ENCODE measurements at regions not wholly inside any gene's neighbourhood (a gene's known extent, or its start where the extent isn't known, plus 50 kb on each side); places are given as distances from the start of the nearest gene placed in this dataset.

- FAIRE-seq (no peak), DNase-seq (ENCODE audit: insufficient read length, low spot score) (no peak)
- TF ChIP-seq POU2F2 (IDR thresholded peaks at IDR 0.05; ENCODE audit: low read depth, low read length) = no peak
- no peak for TF ChIP-seq POLR2A (IDR thresholded peaks at IDR 0.05; ENCODE audit: low read depth, low read length)
- no peak for TF ChIP-seq POLR2AphosphoS5 (IDR thresholded peaks at IDR 0.05; ENCODE audit: low read depth, low read length)
- no peak for TF ChIP-seq TAF1 (IDR thresholded peaks at IDR 0.05; ENCODE audit: low read depth, low read length)
These were observed 176.2 kb upstream of the DMRT1 start for GRCh38 chr9:665296-665695.

DNA sequence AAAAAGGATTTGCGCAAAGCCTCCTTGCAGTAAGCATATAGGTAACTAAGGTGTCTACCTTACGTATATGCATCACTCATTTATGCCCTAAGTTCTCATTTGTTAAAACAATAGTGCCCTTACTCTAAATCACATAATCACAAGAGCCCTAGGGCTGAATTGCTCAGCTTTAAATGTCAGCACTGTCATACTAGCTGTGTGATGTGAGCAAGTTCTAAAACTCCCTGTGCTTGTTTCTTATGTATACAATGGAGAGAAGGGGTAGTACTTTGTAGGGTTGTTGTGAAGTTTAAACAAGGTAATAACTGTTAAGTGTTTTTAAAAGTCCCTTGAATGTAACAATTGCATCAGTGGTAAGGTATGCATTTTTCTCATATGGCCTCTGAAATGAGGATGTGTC lies 169.5 kb upstream of the DMRT1 start:
- FAIRE-seq (no peak), DNase-seq (ENCODE audit: insufficient read length, low spot score) (no peak)
- TF ChIP-seq POU2F2 (IDR thresholded peaks at IDR 0.05; ENCODE audit: low read depth, low read length) = no peak
- no peak for TF ChIP-seq SPI1 (IDR thresholded peaks at IDR 0.05; ENCODE audit: low read depth, low read length)
- no peak for TF ChIP-seq POLR2A (IDR thresholded peaks at IDR 0.05; ENCODE audit: low read depth, low read length)
- no peak for TF ChIP-seq TAF1 (IDR thresholded peaks at IDR 0.05; ENCODE audit: low read depth, low read length)
- TF ChIP-seq PAX5 (IDR thresholded peaks at IDR 0.05; ENCODE audit: insufficient read depth, low read length, severe bottlenecking) = no peak
- TF ChIP-seq POLR2AphosphoS5 (IDR thresholded peaks at IDR 0.05; ENCODE audit: low read depth, low read length) = no peak

GRCh38 chr9:672851-673250 lies 168.6 kb upstream of the DMRT1 start:
- FAIRE-seq = no peak
- TF ChIP-seq PAX5 (IDR thresholded peaks at IDR 0.05; ENCODE audit: insufficient read depth, low read length, severe bottlenecking) = no peak
- DNase-seq (ENCODE audit: insufficient read length, low spot score) = no peak

DNA sequence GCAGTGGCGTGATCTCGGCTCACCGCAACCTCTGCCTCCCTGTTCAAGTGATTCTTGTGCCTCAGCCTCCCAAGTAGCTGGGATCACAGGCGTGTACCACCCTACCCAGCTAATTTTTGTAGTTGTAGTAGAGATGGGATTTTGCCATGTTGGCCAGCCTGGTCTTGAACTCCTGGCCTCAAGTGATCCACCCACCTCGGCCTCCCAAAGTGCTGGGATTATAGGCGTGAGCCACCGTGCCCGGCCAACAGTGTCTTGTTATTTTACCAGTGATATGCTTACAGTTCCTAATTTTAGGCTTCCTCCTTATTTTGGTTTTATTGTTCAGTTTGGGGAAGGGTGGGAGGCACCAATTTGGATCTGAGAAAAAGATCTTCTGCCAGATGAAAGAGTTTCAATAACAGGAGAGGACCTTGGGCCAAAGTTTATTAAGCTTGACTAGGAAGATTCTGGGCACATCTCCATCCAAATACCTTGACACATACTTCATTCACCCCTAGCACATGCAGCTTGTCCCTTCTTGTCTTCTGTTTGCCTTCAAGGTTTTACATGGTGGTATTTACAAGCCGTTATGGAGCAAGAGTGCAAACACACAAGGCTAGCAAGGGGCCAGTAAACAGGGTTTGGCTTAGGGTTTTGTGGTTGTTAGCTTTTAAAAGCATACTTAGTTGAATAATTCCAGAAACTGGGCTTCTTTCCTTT lies 168.1 kb upstream of the DMRT1 start:
- no peak for DNase-seq (ENCODE audit: insufficient read length, low spot score)
- TF ChIP-seq SPI1 (IDR thresholded peaks at IDR 0.05; ENCODE audit: low read depth, low read length) = no peak
- no peak for TF ChIP-seq POLR2AphosphoS5 (IDR thresholded peaks at IDR 0.05; ENCODE audit: low read depth, low read length)
- TF ChIP-seq PAX5 (IDR thresholded peaks at IDR 0.05; ENCODE audit: insufficient read depth, low read length, severe bottlenecking) = no peak
- TF ChIP-seq POLR2A (IDR thresholded peaks at IDR 0.05; ENCODE audit: low read depth, low read length) = no peak
- no peak for TF ChIP-seq TAF1 (IDR thresholded peaks at IDR 0.05; ENCODE audit: low read depth, low read length)
- TF ChIP-seq POU2F2 (IDR thresholded peaks at IDR 0.05; ENCODE audit: low read depth, low read length) = no peak
- FAIRE-seq = no peak

DNA sequence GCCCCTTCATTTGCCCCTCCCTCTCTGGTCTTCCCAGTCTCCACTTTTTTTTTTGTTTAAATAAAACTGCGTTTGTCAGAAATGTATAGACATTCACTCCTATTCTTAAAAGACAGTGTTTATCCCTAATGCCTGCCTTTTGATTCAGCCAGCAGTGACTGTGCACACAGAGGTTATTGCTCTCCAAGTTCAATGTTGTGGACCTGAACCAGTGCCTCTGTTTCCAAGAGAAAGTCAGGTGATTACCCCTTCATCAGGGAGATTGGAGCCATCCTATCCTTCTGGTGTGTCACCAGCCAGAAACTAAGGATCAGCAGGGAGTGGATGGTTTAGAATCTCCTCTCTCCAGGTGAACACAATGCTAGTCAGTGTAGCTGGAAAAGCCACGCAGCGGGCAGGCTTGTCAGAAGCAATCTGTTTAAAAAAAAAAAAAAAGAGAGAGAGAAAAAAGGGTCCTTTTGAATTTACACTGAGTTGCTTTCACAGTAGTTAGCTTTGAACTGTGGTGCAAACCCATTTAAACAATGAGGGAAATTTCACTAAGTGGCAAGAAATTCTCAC lies 167.5 kb upstream of the DMRT1 start:
- TF ChIP-seq PAX5 (IDR thresholded peaks at IDR 0.05; ENCODE audit: insufficient read depth, low read length, severe bottlenecking) = no peak
- no peak for TF ChIP-seq TAF1 (IDR thresholded peaks at IDR 0.05; ENCODE audit: low read depth, low read length)
- TF ChIP-seq POLR2AphosphoS5 (IDR thresholded peaks at IDR 0.05; ENCODE audit: low read depth, low read length) = no peak
- no peak for TF ChIP-seq POLR2A (IDR thresholded peaks at IDR 0.05; ENCODE audit: low read depth, low read length)
- TF ChIP-seq POU2F2 (IDR thresholded peaks at IDR 0.05; ENCODE audit: low read depth, low read length) = no peak
- TF ChIP-seq SPI1 (IDR thresholded peaks at IDR 0.05; ENCODE audit: low read depth, low read length) = no peak
- FAIRE-seq (no peak), DNase-seq (ENCODE audit: insufficient read length, low spot score) (no peak)

DNA sequence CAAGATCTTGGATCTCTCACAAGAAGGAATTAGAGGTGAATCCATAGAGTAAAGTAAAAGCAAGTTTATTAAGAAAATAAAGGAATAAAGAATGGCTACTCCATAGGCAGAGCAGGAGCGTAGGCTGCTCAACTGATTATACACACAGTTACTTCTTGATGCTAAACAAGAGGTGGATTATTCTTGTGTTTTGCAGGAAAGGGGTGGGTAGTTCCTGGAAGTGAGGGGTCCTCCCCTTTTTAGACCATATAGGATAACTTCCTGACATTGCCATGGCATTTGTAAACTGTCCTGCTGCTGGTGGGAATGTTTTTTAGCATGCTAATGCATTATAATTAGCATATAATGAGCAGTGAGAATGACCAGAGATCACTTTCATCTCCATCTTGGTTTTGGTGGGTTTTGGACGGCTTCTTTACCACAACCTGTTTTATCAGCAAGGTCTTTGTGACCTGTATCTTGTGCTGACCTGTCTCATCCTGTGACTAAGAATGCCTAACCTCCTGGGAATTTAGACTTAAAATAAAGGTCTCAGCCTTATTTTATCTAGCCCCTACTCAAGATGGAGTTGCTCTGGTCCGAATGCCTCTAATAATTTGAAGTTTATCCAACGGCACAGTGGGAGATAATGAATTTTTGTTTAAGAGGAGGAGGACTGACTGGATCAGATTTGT lies 165.7 kb upstream of the DMRT1 start:
- DNase-seq (ENCODE audit: insufficient read length, low spot score) (no peak), FAIRE-seq (no peak)
- TF ChIP-seq POU2F2 (IDR thresholded peaks at IDR 0.05; ENCODE audit: low read depth, low read length) (no peak), POLR2A (IDR thresholded peaks at IDR 0.05; ENCODE audit: low read depth, low read length) (no peak), PAX5 (IDR thresholded peaks at IDR 0.05; ENCODE audit: insufficient read depth, low read length, severe bottlenecking) (no peak), POLR2AphosphoS5 (IDR thresholded peaks at IDR 0.05; ENCODE audit: low read depth, low read length) (no peak), TAF1 (IDR thresholded peaks at IDR 0.05; ENCODE audit: low read depth, low read length) (no peak), SPI1 (IDR thresholded peaks at IDR 0.05; ENCODE audit: low read depth, low read length) (no peak)

DNA sequence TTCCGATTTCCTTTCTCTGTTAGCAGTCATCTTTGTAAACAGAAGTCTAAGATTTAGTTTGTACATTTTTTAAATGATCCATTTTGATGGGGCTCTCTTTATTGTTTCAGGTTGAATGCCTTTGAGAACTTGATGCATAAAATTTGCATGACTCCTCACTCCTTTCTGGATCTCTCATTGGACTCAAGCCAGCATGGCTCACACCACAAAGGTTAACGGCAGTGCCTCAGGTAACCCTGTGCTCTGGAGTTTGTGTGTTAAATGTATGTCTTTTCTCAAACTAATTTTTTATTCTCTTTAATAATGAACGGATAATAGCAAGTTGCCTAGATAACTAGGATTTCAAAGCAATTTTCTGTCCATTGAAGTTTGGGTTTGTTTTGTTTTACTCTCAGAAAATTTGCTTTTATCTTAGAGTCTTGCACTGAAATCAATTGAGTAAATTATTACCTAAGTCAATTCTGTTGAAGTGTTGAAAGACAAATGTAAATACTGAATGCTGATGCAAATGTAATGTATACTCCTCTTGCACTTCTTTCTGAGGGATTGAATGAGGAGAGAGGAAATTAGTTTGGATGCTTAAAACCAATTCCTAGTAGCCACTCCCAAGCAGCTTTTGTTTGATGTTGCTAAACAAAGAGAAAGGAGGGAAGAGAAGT lies 164.6 kb upstream of the DMRT1 start:
- FAIRE-seq (no peak), DNase-seq (ENCODE audit: insufficient read length, low spot score) (no peak)
- TF ChIP-seq POLR2A (IDR thresholded peaks at IDR 0.05; ENCODE audit: low read depth, low read length) (no peak), POLR2AphosphoS5 (IDR thresholded peaks at IDR 0.05; ENCODE audit: low read depth, low read length) (no peak), POU2F2 (IDR thresholded peaks at IDR 0.05; ENCODE audit: low read depth, low read length) (no peak)

GRCh38 chr9:677461-678097 lies 163.9 kb upstream of the DMRT1 start:
- no peak for FAIRE-seq
- TF ChIP-seq PAX5 (IDR thresholded peaks at IDR 0.05; ENCODE audit: insufficient read depth, low read length, severe bottlenecking) (no peak), POLR2AphosphoS5 (IDR thresholded peaks at IDR 0.05; ENCODE audit: low read depth, low read length) (no peak), SPI1 (IDR thresholded peaks at IDR 0.05; ENCODE audit: low read depth, low read length) (no peak), TAF1 (IDR thresholded peaks at IDR 0.05; ENCODE audit: low read depth, low read length) (no peak), POLR2A (IDR thresholded peaks at IDR 0.05; ENCODE audit: low read depth, low read length) (no peak), POU2F2 (IDR thresholded peaks at IDR 0.05; ENCODE audit: low read depth, low read length) (no peak)
- DNase-seq (ENCODE audit: insufficient read length, low spot score) = no peak

- FAIRE-seq = no peak
- DNase-seq (ENCODE audit: insufficient read length, low spot score) = no peak
- TF ChIP-seq SPI1 (IDR thresholded peaks at IDR 0.05; ENCODE audit: low read depth, low read length) = no peak
- TF ChIP-seq POU2F2 (IDR thresholded peaks at IDR 0.05; ENCODE audit: low read depth, low read length) = no peak
- TF ChIP-seq PAX5 (IDR thresholded peaks at IDR 0.05; ENCODE audit: insufficient read depth, low read length, severe bottlenecking) = no peak
- TF ChIP-seq POLR2A (IDR thresholded peaks at IDR 0.05; ENCODE audit: low read depth, low read length) = no peak
- TF ChIP-seq TAF1 (IDR thresholded peaks at IDR 0.05; ENCODE audit: low read depth, low read length) = no peak
- TF ChIP-seq POLR2AphosphoS5 (IDR thresholded peaks at IDR 0.05; ENCODE audit: low read depth, low read length) = no peak
These were observed 162.6 kb upstream of the DMRT1 start for GRCh38 chr9:678897-679296.

Data from GM12891 (cell line).